Lower leg skin (tissue), 4 donors: ENCODE measurements at regions not wholly inside any gene's neighbourhood (a gene's known extent, or its start where the extent isn't known, plus 50 kb on each side); places are given as distances from the start of the nearest gene placed in this dataset.

Source experiments
- DNase-seq, 2 donors: peaks; one replicate each; pipeline ENCODE4 v3.0.0-alpha.2; 2019; ENCODE audit warnings: low spot score in 2 of 2
- H3K4me3 ChIP-seq: fragments of 200-600 bp; sonication (generic); 2 replicates; pipeline ENCODE4 v1.5.1; 2017; ENCODE audit warnings: mild to moderate bottlenecking, low read depth; ENCODE audit not compliant: poor library complexity, severe bottlenecking
- POLR2A ChIP-seq, 2 donors: fragments of 450-650 bp; IDR thresholded peaks; one replicate each; pipeline ENCODE4 v1.6.1; 2016 to 2017; ENCODE audit warnings: antibody characterized with exemption in 2 of 2, mild to moderate bottlenecking in 1 of 2, moderate library complexity in 1 of 2
- WGBS, 2 donors: methylation state at CpG; one replicate each; pipeline ENCODE4 v1.1.5; 2018; 5-methylcytosine and 5-hydroxymethylcytosine counted together
- intact Hi-C: fragments of 100-400 bp; cut with DNase I; formaldehyde crosslinking; loops from one replicate; pipeline ENCODE4 v1.15.0; 2023; ENCODE audit warnings: low total_unique reads
- TF ChIP-seq, protein P1 (sequence below), 3 donors: fragments of 450-650 bp; IDR thresholded peaks; one replicate each; pipeline ENCODE4 v1.5.1; 2016; ENCODE audit warnings: antibody characterized with exemption in 3 of 3, mild to moderate bottlenecking in 3 of 3, moderate library complexity in 2 of 3

DNA sequence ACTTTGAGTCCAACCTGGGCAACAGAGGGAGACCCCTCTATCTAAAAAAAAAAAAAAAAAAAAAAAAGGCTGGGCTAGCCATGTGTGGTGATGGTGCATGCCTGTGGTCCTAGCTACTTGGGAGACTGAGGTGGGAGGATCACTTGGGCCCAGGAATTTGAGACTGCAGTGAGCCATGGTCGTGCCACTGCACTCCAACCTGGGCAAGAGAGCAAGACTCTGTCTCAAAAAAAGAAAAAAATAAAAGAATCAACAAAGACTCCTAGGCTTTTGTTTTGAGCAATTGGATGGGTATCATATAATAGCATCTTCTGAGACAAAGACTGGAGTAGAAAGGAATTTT, 481.7 kb upstream of the PAPPA start:
- TF ChIP-seq, protein P1, sequence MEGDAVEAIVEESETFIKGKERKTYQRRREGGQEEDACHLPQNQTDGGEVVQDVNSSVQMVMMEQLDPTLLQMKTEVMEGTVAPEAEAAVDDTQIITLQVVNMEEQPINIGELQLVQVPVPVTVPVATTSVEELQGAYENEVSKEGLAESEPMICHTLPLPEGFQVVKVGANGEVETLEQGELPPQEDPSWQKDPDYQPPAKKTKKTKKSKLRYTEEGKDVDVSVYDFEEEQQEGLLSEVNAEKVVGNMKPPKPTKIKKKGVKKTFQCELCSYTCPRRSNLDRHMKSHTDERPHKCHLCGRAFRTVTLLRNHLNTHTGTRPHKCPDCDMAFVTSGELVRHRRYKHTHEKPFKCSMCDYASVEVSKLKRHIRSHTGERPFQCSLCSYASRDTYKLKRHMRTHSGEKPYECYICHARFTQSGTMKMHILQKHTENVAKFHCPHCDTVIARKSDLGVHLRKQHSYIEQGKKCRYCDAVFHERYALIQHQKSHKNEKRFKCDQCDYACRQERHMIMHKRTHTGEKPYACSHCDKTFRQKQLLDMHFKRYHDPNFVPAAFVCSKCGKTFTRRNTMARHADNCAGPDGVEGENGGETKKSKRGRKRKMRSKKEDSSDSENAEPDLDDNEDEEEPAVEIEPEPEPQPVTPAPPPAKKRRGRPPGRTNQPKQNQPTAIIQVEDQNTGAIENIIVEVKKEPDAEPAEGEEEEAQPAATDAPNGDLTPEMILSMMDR (IDR thresholded peaks at IDR 0.05): no peak
- TF ChIP-seq POLR2A (IDR thresholded peaks at IDR 0.05): no peak
- intact Hi-C loops: no loop called here
- H3K4me3 ChIP-seq: no peak overlapping the region
- 67 to 72% methylated on average over 1 of the region's 1 CpG for WGBS, 2 donors
- no peak for DNase-seq

DNA sequence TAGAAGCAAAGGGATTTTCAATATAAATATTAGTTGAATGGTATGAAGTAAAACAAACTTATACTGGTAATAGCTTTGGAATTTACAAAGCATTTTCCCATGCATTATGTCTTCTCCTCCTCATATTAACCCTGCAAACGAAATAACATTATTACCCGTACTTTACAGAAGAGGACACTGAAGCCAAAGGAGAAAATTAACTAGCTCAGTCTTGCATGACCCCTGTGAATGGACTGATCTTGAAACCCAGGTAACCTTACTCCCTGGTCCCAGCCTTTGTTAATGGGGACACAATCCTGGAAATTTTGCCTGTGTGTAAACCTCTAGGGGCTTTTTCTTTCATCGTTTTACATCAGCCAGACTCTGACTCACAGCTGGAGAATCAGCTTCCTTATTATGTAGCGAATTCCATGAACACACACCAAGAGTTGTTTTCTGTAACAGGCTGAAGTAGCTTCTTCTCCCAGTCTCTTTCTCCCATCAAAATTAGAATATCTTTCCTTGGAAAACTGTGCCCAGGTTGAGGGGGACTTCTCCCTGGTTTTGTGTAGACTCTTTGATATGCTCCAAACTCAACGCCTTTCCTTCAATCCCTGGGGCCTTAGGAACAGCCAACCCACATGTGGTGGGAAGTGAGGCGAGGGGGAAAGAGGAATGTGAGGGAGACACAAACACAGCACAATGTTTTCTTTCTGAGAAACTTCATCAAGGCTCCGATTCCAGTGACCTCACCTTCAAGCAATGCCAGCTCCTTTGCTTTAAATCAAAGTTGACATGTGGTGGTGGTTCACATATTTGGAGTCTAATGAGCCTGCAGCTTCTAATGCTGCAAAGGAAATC, 480.9 kb upstream of the PAPPA start:
- no peak for TF ChIP-seq POLR2A (IDR thresholded peaks at IDR 0.05)
- TF ChIP-seq, protein P1 (IDR thresholded peaks at IDR 0.05): no peak
- 38 to 42% methylated on average over 7 of the region's 7 CpGs for WGBS, 2 donors
- DNase-seq: no peak
- intact Hi-C loops: no loop called here
- H3K4me3 ChIP-seq: no peak overlapping the region

DNA sequence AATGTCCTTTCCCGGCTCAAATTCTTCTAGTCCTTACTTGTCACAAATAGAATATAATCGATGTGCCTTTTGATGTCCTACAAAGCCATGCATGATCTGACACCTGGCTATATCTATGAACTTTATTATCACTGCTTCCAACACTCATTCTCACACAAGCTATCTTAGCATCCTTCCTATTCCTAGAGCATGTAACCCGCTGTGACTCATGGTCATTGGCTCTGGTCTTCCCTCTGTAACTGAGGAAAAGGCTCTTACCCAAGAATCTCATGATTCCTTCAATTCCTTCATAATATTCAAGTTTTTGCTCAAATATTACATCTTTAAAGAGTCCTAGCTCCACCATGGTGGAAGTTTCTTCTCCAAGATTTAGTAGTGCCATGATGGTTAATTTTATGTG, 480.0 kb upstream of the PAPPA start:
- intact Hi-C loops: no loop called here
- 87 to 92% methylated on average over 3 of the region's 3 CpGs for WGBS, 2 donors
- no peak overlapping the region for H3K4me3 ChIP-seq
- no peak for DNase-seq
- TF ChIP-seq, protein P1 (IDR thresholded peaks at IDR 0.05): no peak
- no peak for TF ChIP-seq POLR2A (IDR thresholded peaks at IDR 0.05)

DNA sequence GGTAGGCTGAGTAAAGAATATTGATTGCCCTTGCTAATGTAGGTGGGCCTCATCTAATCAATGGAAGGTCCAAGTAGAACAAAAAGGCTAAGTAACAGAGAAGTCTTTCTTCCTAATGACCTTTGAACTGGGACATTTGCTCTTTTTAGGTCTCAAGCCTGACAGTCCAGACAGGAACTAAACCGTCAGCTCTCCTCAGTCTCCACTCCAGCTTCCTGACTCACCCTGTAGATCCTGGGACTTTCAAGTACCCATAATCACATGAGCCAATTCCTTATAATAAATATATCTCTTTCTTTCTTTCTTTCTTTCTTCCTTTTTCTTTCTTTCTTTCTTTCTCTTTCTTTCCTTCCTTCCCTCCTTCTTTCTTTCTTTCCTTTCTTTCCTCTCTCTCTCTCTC, 479.5 kb upstream of the PAPPA start:
- intact Hi-C loops: no loop called here
- H3K4me3 ChIP-seq: no peak overlapping the region
- WGBS, 2 donors: 36 to 85% methylated on average over 1 of the region's 1 CpG
- no peak for DNase-seq
- TF ChIP-seq POLR2A (IDR thresholded peaks at IDR 0.05): no peak
- TF ChIP-seq, protein P1 (IDR thresholded peaks at IDR 0.05): no peak

DNA sequence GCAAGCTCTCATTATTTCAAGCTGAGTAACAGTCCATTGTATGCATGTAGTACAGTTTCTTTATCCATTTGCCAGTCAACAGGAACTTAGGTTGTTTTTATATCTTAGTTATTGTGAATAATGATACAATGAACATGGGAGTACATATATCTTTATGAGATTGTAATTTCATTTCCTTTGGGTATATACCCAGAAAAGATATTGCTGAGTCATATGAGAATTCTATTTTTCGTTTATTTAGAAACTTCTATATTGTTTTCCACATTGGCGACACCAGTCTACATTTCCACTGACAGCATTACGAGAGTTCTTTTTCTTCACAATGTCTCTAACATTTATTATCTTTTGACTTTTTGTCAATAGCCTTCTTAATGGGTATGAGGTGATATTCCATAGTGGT, 477.8 kb upstream of the PAPPA start:
- WGBS, 2 donors: 80 to 92% methylated on average over 3 of the region's 3 CpGs
- no peak overlapping the region for H3K4me3 ChIP-seq
- DNase-seq: no peak
- TF ChIP-seq, protein P1 (IDR thresholded peaks at IDR 0.05): no peak
- TF ChIP-seq POLR2A (IDR thresholded peaks at IDR 0.05): no peak
- intact Hi-C loops: no loop called here

DNA sequence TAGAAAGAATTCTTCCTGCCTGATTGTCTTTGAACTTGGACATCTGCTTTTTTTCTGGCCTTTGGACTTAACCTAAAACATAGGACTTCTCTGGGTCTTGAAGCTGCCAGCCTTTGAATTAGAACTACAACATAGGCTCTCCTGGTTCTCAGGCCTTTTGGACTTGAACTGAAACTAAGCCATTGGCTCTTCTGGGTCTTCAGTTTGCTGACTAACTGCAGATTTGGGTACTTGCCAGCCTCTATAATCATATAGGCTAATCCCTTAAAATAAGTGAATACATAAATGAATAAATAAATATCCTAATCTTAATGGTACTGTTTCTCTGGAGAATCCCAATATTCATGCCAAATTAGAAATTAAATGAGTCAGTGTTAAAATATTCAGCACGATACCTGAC, 473.4 kb upstream of the PAPPA start:
- H3K4me3 ChIP-seq: no peak overlapping the region
- no peak for DNase-seq
- no peak for TF ChIP-seq POLR2A (IDR thresholded peaks at IDR 0.05)
- TF ChIP-seq, protein P1 (IDR thresholded peaks at IDR 0.05): no peak
- intact Hi-C loops: no loop called here
- WGBS, 2 donors: 55% methylated on average over 1 of the region's 1 CpG
